ENCODE measurements at regions not wholly inside any gene's neighbourhood (a gene's known extent, or its start where the extent isn't known, plus 50 kb on each side); places are given as distances from the start of the nearest gene placed in this dataset.

DNA sequence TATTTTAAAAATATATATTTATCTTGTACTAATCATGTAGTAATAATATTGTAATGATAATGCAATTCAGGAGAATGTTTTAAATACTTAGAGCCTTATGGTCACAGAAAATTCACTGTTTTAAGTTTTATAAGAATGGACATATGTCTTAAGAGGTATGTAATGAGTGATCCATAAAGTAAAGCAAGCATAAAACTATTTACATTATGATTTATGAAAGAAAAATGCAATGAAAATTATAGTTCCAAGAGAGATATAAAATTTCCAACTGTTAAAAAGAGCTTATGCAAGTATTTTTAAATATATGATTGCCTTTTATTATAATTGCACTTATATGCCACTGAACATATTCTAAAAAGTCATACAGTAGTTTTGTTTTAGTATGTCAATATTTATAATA, 157.5 kb upstream of the TARS1 start:
- CTCF ChIA-PET = interaction anchor here (1.5 kb wide), 1 partner anchor 19 kb away, joined by 3 read pairs; no protein-coding TSS in a partner anchor

DNA sequence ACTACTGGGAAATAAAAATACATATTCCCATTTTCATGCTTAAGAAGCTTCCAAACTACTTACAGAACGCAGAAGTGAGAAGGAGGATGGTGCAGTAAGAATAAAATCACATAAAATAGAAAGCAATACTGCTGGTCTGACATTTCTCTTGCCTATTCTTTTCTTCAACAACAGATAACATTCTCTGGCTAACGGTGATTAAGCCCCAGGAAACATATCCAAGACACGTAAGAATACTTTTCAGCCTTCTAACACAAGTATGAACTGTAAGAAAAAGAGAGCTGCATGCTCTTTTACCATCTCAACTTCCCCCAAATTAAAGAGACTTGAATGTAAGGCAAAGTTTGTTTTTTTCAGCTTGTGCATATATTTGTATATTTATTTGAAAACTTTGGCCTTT, 156.1 kb upstream of the TARS1 start:
- POLR2A ChIA-PET = no interaction called here
- TF ChIP-seq, protein P1, sequence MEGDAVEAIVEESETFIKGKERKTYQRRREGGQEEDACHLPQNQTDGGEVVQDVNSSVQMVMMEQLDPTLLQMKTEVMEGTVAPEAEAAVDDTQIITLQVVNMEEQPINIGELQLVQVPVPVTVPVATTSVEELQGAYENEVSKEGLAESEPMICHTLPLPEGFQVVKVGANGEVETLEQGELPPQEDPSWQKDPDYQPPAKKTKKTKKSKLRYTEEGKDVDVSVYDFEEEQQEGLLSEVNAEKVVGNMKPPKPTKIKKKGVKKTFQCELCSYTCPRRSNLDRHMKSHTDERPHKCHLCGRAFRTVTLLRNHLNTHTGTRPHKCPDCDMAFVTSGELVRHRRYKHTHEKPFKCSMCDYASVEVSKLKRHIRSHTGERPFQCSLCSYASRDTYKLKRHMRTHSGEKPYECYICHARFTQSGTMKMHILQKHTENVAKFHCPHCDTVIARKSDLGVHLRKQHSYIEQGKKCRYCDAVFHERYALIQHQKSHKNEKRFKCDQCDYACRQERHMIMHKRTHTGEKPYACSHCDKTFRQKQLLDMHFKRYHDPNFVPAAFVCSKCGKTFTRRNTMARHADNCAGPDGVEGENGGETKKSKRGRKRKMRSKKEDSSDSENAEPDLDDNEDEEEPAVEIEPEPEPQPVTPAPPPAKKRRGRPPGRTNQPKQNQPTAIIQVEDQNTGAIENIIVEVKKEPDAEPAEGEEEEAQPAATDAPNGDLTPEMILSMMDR (IDR thresholded peaks at IDR 0.05; ENCODE audit: control extremely low read depth, extremely low read depth, low read depth, missing control alignments) = no peak
- DNase-seq (ENCODE audit: extremely low spot score) = no peak
- CTCF ChIA-PET = interaction anchor here (1.5 kb wide), 1 partner anchor 17 kb away, joined by 3 read pairs; no protein-coding TSS in a partner anchor

More for the DNA sequence above, 157.5 kb upstream of the TARS1 start:
- POLR2A ChIA-PET = no interaction called here
- TF ChIP-seq, protein P1 (IDR thresholded peaks at IDR 0.05; ENCODE audit: control extremely low read depth, extremely low read depth, low read depth, missing control alignments) = no peak
- DNase-seq (ENCODE audit: extremely low spot score) = no peak

- ChIA-PET CTCF (interaction anchor here (1.2 to 1.3 kb wide), 2 partner anchors 10 to 25 kb away, joined by 3 to 5 read pairs; no protein-coding TSS in a partner anchor), POLR2A (no interaction called here)
- no peak for DNase-seq (ENCODE audit: extremely low spot score)
- TF ChIP-seq, protein P1 (IDR thresholded peaks at IDR 0.05; ENCODE audit: control extremely low read depth, extremely low read depth, low read depth, missing control alignments) = no peak
Measured at GRCh38 chr5:33287242-33287641, 153.5 kb upstream of the TARS1 start.

GRCh38 chr5:33291216-33292000, 149.4 kb upstream of the TARS1 start:
- ChIA-PET POLR2A (no interaction called here), CTCF (interaction anchor here (0.8 to 1.3 kb wide), 4 partner anchors 8 to 28 kb away, joined by 3 read pairs; no protein-coding TSS in a partner anchor)
- DNase-seq (ENCODE audit: extremely low spot score) = no peak
- TF ChIP-seq, protein P1 (IDR thresholded peaks at IDR 0.05; ENCODE audit: control extremely low read depth, extremely low read depth, low read depth, missing control alignments) = no peak

DNA sequence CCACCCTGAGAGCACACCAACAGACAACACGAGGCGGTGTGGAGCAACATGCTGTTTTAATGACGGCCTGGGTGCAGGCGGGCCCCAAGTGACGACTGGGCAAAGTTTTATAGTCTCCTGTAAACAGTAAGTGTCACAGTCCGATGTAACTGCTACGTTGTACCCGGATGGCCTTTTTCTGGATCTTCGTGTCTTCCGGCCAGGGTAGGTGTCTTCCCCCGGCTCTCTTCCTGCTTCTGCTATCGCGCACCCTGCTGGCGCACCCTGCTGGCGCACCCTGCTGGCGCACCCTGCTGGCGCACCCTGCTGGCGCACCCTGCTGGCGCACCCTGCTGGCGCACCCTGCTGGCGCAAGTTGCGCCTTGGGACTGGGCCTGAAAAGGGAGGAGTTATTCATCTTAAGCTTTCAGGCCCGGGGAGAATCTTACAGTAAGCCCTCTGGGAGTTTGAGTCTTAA, 143.0 kb upstream of the TARS1 start:
- ChIA-PET POLR2A (no interaction called here), CTCF (interaction anchor here (1.8 kb wide), 1 partner anchor 10 kb away, joined by 5 read pairs; no protein-coding TSS in a partner anchor)
- DNase-seq (ENCODE audit: extremely low spot score) = no peak
- TF ChIP-seq, protein P1 (IDR thresholded peaks at IDR 0.05; ENCODE audit: control extremely low read depth, extremely low read depth, low read depth, missing control alignments) = no peak

DNA sequence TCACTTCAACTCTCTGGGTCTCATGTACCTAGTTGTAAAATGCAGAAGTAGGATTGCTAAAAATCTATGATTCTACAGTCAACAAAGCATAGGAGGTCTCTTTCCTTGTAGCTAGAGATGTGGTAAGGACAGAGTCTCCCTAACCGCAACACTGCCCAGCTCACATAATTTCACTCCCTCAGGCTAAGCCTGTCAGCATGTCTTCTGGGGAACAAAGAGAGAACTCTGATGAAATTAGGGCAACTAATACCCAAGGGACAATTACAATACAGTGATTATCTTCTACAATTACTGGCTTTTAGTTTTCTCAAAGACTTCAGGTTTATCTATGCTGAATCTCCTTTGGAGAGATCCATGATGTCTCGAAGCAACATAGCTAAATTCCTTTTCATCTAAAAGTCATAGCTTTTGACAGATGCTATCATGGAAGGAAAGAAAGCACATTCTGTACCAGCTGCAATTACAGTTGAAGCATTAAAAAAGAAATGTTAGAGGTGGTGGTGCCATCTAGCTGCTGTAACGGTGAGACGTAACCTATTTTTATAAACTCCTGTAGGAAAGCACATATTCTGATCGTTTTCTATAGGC, 141.1 kb upstream of the TARS1 start:
- TF ChIP-seq, protein P1 (IDR thresholded peaks at IDR 0.05; ENCODE audit: control extremely low read depth, extremely low read depth, low read depth, missing control alignments) = peak; percentile 46
- DNase-seq (ENCODE audit: extremely low spot score) = peak; percentile 3
- CTCF ChIA-PET = interaction anchor here (0.8 to 1.5 kb wide), 6 partner anchors 9 to 589 kb away, joined by 3 to 5 read pairs (median 3); no protein-coding TSS in a partner anchor
- POLR2A ChIA-PET = no interaction called here

Data from GM10248 (cell line).